ENCODE measurements at regions not wholly inside any gene's neighbourhood (a gene's known extent, or its start where the extent isn't known, plus 50 kb on each side); places are given as distances from the start of the nearest gene placed in this dataset.

DNA sequence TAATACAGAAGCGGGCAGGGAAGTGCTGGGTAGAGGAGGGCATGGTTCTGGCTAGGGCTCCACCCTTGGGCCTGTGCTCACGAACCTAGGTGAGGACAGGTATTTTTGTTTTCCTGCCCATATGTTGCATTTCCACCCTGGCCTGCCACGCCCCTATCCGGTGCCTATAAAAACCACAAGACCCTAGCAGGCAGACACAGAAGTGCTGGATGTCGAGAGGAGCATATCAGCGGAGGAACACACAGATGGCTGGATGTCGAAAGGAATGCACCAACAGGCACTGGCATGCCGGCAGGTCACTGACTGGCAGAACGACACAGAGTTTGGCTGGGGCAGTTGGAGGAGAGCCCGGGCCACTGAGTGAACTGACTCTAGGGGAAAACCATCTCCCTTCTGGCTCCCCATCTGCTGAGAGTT, 316.6 kb upstream of the BOD1L1 start:
- no peak for DNase-seq

DNA sequence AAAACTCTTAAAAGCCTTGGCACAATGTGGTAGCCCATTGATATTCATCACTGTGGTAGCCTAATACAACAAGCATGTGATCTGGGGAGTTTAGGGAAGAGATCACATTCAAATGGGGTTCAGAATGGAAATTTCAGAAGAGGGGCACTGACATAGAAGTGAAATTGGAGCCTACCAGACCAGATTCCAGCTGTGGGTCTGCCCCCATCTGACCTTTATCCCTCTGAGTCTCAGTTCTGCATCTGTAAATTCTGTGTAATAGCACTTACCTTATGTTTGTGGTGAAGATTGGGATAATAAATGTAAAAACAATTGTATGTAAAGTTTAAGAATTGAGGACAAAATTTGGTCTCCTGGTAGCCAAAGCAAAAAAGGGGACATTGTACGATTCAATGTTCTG, 320.4 kb upstream of the BOD1L1 start:
- DNase-seq = no peak

GRCh38 chr4:13950491-13950890, 323.0 kb upstream of the BOD1L1 start:
- no peak for DNase-seq

DNA sequence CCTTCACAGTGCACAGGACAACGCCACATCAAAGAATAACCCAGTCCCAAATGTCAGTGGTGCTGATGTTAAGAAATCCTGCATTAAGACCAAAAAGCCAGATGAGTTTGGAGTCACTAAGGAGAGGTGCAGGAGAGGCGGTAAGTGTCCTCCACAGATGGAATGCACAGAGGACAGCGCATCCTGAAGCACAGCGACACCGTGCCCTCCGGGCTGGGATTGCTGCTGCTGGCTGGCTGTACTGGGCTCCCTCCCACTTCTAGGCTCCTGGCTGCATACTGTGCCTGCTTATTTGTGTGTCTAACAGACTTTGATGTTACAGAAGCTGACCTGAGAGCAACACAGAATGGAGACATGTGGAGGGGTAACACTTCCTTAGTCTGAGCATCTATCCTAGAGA, 325.6 kb upstream of the BOD1L1 start:
- DNase-seq = no peak

DNA sequence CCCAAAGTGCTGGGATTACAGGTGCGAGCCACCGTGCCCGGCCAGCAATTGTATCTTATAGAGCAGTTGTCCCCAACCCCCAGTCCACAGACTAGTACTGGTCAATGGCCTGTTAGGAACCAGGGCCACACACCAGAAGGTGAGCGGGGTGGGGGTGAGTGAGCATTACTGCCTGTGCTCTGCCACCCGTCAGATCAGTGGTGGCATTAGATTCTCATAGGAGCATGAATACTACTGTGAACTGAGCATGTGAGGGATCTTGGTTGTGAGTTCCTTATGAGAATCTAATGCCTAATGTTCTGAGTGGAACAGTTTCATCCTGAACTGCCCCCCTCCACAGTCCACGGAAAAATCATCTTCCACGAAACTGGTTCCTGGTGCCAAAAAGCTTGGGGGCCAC, 328.0 kb upstream of the BOD1L1 start:
- DNase-seq = no peak

- no peak for DNase-seq
These were observed 329.4 kb upstream of the BOD1L1 start for GRCh38 chr4:13956947-13957346.

DNA sequence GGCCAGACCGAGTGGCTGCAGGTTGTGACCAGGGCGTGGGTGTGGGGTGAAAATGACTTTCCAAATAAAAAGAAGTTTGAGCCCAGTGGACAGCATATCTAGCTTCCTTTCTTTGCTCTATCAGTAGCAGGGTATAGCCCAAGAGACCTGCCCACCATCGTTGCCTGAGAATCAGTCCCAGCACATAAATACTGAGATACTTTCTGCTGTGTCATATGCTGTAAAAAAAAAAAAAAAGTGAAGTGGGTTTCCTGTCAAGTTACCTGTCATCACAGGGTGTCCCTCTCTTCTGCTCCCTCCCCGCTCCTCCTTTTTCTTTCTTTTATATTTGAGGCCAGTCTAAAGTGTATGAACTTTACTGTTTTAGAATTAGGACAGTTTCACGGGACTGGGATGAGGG, 330.3 kb upstream of the BOD1L1 start:
- DNase-seq = no peak

- no peak for DNase-seq
These were observed 336.1 kb upstream of the BOD1L1 start for GRCh38 chr4:13963601-13964000.

- DNase-seq = no peak
These were observed 339.0 kb upstream of the BOD1L1 start for GRCh38 chr4:13966231-13967195.

GRCh38 chr4:13968723-13969122, 341.2 kb upstream of the BOD1L1 start:
- no peak for DNase-seq

DNA sequence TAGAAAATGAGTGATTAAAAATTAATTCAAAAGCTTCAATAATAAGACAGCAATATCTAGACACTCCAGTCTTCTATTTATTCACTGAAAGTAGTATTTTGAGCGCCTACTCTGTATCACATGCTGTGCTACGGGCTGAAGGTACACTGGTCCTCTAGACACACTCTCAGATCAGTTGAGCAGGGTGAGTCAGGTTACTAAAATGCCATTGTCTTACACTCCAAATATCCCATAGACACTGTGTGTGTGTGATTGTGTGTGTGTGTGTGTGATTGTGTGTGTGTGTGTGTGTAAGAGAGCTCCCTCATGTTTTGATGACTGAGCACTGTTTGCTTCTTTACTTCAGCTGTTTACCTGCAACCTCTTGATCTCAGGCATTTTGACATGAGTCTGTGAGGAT, 342.8 kb upstream of the BOD1L1 start:
- DNase-seq = no peak

- no peak for DNase-seq
These were observed 350.2 kb upstream of the BOD1L1 start for GRCh38 chr4:13977746-13978145.

DNA sequence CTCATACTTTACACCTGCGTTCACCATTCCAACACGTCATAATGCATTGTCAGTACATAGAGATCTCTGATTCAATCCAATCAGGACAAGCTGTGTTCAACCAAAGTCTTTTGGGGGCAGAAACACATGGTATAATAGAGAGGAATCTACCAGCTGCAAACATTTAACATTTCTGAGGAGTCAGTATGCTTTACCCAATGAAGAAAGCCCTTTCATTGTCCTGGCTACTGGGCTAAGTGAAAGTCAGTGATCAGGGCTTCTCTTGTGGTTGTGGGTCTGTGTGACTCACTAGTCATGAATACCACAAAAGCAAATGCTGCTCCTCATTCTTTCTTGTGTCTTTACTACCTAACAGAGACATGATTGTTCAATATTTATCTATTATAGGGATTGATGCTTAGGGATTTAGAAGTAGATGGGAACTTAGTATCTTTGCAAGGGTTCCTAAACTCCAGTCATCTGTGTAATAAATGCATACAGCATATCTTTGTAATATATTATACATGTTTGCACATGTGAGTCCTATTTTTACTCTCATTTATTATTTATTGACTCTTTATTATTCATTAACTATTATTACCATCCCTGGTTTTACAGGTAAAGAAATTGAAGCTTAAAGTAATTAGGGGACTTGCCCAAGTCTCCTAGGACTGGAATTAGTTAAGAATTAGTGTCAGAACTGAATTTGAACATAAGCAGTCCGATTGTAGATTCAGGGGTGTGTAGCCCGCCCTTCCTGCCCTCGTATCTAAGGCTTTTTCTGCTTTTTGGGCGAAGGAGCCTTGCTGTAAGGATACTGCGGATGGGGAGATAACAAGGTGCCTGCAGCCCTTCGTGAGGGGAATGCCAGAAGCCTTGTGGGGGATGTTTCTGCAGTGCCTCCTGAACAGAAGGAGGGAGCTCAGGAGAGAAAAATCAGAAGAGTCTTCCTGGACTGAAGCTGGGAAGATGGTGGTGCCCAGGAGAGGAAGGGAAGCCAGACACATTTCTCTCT, 353.1 kb upstream of the BOD1L1 start:
- DNase-seq = no peak

DNA sequence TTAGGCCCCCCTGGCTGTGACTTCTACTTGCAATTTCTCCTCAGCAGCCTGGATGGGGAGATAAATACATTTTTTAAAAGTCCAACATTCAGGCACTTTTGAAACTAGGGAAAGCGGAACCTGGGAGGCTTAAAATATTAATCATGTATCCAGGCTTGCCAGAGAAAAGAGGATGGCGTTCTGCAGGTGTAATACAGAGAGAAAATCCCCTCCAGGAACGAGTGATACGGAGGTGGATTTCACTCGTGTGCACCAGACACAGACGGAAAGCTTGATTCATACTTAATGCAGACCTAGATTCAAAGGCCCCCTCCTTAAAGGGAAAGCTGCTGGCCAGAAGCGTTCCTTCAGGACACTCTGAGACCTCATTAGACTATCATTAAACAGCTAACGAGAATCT, 354.0 kb upstream of the BOD1L1 start:
- DNase-seq = no peak

DNA sequence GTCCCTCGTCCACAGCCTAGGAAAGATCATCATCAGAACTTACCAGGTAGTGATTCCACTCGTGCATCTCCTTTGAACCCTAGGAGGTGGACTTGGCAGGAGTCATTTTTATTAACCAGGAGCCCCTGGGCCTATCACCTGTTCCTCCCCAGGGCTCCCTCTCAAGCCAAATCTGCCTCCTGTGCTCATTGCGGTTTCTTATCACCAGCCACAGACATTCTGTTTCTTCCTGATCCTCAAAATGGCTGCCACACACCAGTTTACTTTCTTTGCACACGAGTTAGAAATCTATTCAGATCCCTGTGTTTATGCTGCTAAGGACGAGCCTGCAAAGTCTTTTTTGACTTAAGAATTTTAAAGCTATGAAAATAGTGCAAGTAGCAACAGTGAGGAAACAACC, 354.5 kb upstream of the BOD1L1 start:
- no peak for DNase-seq

DNA sequence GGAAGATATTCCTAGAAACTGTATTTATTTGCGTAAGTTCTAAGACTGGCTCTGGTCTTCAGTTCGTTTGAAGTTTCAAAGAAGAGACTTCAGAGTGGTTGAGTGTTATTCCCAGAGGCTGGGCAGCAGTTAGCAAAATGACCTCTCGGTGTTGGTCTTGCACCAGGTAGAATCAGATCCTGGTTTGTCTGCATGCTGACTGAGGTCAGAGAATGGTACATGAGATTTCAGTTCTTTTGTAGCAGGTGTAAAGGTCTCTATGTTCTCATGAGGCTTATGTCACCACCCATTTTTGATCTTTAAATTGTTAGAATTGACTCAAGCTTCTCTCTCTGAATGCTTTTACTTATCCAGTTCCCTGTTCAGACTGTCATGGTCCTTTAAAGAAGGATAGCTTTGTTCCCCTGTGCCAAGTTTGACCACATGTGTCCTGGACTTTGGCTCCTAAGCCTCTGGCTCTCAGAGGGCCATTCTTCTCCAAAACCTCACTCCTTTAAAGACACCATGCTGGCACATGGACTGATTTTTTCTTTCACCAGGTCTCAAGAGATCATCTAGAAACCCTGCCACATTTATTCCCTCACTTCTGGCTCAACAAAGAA, 355.8 kb upstream of the BOD1L1 start:
- no peak for DNase-seq

DNA sequence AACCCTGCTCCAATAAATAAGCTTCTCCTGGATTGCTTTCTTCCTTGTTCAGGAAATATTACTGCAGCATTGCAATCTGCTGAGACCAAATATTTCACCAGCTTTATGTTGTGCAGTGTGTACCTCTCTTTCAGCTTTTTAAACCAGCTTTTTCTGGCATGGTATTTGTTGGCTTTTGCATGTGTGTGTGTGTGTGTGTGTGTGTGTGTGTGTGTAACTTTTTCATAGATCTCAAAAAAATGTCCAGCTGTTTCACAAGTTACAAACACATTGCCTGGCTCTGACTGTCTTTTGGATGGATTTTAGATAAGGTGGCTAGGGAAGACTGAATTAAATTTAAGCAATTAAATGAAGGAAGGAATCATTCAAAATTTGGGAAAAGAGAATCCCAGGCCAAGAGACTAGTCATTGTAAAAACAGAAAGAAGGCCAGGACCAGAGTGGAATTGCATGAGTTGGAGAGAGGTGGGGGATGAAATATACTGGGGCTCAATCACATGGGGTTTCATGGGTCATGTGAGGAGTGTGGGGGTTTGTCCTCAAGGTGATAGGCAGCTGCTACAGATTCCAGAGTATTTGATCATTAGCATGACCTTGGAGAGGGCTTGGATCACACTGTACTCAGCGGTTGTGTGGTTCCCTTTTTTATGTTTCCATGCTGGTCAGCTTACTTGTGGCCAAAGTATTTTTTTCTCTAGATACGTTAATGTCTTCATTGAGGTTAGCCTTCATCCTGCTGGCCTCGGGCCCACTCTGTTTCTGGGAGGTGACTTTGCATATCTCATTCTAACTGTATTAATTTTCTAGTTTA, 357.7 kb upstream of the BOD1L1 start:
- DNase-seq = no peak

DNA sequence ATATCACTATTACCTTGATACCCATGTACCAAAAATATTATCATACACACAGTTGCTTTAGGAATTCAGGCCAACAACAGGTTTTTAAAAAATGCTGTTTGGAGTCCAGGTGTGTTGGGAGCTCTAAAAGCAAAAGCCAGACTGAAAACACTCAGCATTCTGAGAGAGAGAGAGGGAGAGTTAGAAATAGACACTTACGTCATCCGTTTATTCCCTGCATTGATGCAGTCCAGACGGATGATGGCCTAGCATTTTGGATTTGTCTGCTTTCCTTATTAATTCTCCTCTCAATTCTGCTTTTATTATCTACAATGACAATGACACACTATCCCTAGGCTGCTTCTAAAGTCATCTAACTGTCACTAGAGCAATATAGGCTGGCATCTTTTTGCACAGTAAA, 358.3 kb upstream of the BOD1L1 start:
- no peak for DNase-seq

DNA sequence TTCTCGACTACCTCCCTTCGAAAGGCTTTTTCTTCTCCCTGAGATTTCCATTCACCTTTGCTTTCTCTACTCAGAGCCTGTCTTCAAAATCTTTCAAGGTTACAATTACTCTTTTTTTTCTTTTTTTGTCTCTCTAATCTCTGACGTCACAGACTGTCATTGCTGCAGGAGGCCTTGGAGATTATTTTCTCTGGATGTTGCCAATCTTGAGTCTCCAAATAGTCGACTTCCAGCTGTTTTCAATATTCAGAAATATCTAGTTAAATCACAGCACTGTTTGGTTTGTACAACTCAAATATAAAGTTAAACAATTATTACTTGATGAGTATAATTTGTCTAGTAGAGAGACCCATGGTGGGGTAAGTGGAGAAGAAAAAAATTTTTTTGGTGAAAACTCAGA, 359.0 kb upstream of the BOD1L1 start:
- DNase-seq = no peak

DNA sequence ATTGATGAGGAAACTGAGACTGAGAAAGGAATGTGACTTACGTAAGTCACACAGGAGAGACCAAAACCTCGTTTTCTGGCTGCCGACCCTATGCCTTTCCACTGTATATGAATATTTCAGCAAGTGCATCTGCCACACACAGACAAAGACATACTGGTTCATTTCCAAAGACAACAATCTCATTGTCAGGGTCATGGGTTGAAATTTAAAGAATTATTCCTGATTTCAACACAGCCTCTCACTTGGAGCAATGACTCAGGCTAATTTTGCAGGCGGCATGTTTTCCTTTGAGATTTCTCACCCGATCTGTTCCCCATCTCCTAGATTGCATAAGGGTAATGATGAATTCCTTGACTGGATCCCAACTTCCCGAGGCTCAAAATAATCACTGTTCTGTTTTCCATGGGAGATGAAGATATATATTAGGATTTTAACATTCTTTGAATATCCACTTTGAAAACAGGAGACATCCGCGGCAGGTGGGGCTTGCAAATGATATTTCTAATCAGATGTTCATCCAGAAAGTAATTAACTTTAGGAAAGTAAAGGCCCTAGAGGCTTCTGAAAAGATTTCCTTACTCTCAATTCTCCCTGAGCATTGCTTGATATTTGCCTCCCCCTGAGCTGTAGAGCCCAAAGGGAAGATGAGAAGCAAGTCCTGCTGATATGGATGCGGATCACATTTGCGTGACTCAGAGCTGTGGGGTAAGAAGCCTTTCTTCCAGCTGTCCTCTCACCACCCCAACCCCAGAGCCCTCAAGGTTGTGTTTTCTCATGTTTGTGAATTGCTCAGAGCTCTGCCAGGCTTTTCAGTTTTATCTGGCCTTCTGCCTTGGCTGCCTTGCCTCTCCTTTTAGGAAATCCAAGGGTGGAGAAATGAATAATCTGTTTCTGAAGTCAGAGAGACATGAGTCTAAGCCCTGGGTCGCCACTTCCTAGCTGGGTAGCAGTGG, 361.1 kb upstream of the BOD1L1 start:
- DNase-seq = no peak

DNA sequence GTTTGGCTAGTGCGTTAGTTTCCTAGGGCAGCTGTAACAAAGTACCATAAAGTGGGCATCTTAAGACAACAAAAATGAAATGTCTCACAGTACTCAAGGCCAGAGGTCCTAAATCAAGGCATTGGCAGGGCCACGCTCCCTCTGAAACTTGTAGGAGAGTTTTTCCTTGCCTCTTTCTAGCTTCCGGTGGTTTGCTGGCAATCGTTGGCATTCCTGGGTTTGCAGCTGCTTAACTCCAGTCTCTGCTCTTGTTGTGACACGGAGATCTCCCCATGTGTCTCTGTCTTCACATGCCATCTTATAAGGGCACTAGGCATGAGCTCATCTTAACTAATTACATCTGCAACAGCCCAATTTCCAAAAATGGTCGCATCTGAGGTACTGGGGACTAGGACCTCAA, 362.0 kb upstream of the BOD1L1 start:
- no peak for DNase-seq
